ENCODE measurements at regions not wholly inside any gene's neighbourhood (a gene's known extent, or its start where the extent isn't known, plus 50 kb on each side); places are given as distances from the start of the nearest gene placed in this dataset.

DNA sequence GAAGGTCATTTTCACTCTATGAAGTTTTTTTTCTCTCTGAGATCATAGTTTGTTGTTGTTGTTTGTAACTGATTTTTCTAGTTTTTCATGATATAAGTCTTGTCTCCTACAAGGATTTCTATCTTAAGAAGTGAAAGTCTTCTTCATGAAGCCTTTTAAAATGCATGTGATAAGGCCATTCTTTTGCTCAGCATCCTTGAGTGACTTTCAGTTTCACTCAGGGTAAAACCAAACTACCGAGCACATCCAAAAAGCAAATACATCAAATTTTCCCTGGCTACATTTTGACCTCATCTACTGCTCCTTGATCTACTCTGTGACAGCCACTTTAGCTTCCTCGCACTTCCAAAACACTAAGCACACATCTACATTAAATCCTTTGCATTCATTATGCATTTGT, 580.7 kb downstream of the KCTD8 start:
- TF ChIP-seq CTCF (IDR thresholded peaks at IDR 0.05) (no peak), POLR2A (IDR thresholded peaks at IDR 0.05) (no peak)

Measured in uterus (tissue), 2 donors.